B cell (primary cell): ENCODE measurements at regions not wholly inside any gene's neighbourhood (a gene's known extent, or its start where the extent isn't known, plus 50 kb on each side); places are given as distances from the start of the nearest gene placed in this dataset.

Source experiments
- CTCF ChIP-seq: fragments of 200-600 bp; IDR thresholded peaks from one replicate; pipeline ENCODE4 v1.8.0; 2022; ENCODE audit warnings: antibody characterized with exemption, mild to moderate bottlenecking
- EZH2 ChIP-seq: IDR thresholded peaks from 2 replicates; pipeline ENCODE4 v1.6.1; 2012; ENCODE audit warnings: borderline replicate concordance, low read depth, mild to moderate bottlenecking, moderate library complexity, low read length; ENCODE audit not compliant: insufficient read depth, poor library complexity, severe bottlenecking

- TF ChIP-seq CTCF (no peak), EZH2 (no peak)
Measured at GRCh38 chr4:18106620-18107019, 85.1 kb upstream of the LCORL start.
